ENCODE measurements at regions not wholly inside any gene's neighbourhood (a gene's known extent, or its start where the extent isn't known, plus 50 kb on each side); places are given as distances from the start of the nearest gene placed in this dataset.
"Not testable (repeated sequence)": the region's sequence is repeated elsewhere in the genome, so short reads cannot be mapped to it uniquely, and the experiment has no call there.

GRCh38 chr5:86981898-86982297, 285.8 kb upstream of the RASA1 start:
- no peak for DNase-seq

GRCh38 chr5:86983208-86983607, 284.5 kb upstream of the RASA1 start:
- DNase-seq: no peak

GRCh38 chr5:86986837-86987236, 280.8 kb upstream of the RASA1 start:
- DNase-seq: no peak

- DNase-seq: no peak
Measured at GRCh38 chr5:86997516-86997915, 270.2 kb upstream of the RASA1 start.

GRCh38 chr5:86999951-87000350, 267.7 kb upstream of the RASA1 start:
- DNase-seq: no peak

- DNase-seq: no peak
Measured at GRCh38 chr5:87002485-87002884, 265.2 kb upstream of the RASA1 start.

- no peak for DNase-seq
Measured at GRCh38 chr5:87004101-87004500, 263.6 kb upstream of the RASA1 start.

- DNase-seq: no peak
Measured at GRCh38 chr5:87007737-87008136, 259.9 kb upstream of the RASA1 start.

GRCh38 chr5:87008751-87009560, 258.7 kb upstream of the RASA1 start:
- DNase-seq: no peak

- no peak for DNase-seq
Measured at GRCh38 chr5:87010736-87011135, 256.9 kb upstream of the RASA1 start.

- DNase-seq: no peak
Measured at GRCh38 chr5:87015901-87016300, 251.8 kb upstream of the RASA1 start.

GRCh38 chr5:87020099-87020934, 247.4 kb upstream of the RASA1 start:
- DNase-seq: no peak

GRCh38 chr5:87022415-87022814, 245.3 kb upstream of the RASA1 start:
- no peak for DNase-seq

- DNase-seq: no peak
Measured at GRCh38 chr5:87027570-87027969, 240.1 kb upstream of the RASA1 start.

- no peak for DNase-seq
Measured at GRCh38 chr5:87029951-87030350, 237.7 kb upstream of the RASA1 start.

GRCh38 chr5:87030699-87031098, 237.0 kb upstream of the RASA1 start:
- no peak for DNase-seq

GRCh38 chr5:87034557-87034956, 233.1 kb upstream of the RASA1 start:
- no peak for DNase-seq

GRCh38 chr5:87042554-87042953, 225.1 kb upstream of the RASA1 start:
- DNase-seq: no peak

GRCh38 chr5:87048156-87048555, 219.5 kb upstream of the RASA1 start:
- DNase-seq: no peak

- DNase-seq: not testable (repeated sequence)
Measured at GRCh38 chr5:87049012-87049411, 218.7 kb upstream of the RASA1 start.

- no peak for DNase-seq
Measured at GRCh38 chr5:87051502-87052113, 216.1 kb upstream of the RASA1 start.

GRCh38 chr5:87053146-87053545, 214.5 kb upstream of the RASA1 start:
- DNase-seq: no peak

- no peak for DNase-seq
Measured at GRCh38 chr5:87054821-87055220, 212.9 kb upstream of the RASA1 start.

- DNase-seq: no peak
Measured at GRCh38 chr5:87061046-87061445, 206.6 kb upstream of the RASA1 start.

Data from NCI-H2029 (cell line).